H9 (cell line): ENCODE measurements at regions not wholly inside any gene's neighbourhood (a gene's known extent, or its start where the extent isn't known, plus 50 kb on each side); places are given as distances from the start of the nearest gene placed in this dataset.

Source experiments
- DNase-seq: peaks from one replicate; pipeline ENCODE4 v3.0.0-alpha.2; 2017
- H2AFZ ChIP-seq: one replicate; pipeline ENCODE4 v1.6.1; 2013; ENCODE audit warnings: mild to moderate bottlenecking, low read length, control low read depth, moderate library complexity
- H2AK5ac ChIP-seq: 2 replicates; pipeline ENCODE4 v1.6.1; 2013; ENCODE audit warnings: low read length, control low read depth, mixed read lengths; ENCODE audit not compliant: insufficient read length
- H2BK120ac ChIP-seq: one replicate; pipeline ENCODE4 v1.6.1; 2013; ENCODE audit warnings: low read depth, mild to moderate bottlenecking, low read length, control low read depth, inconsistent platforms; ENCODE audit not compliant: poor library complexity, severe bottlenecking
- H2BK12ac ChIP-seq: 2 replicates; pipeline ENCODE4 v1.6.1; 2013; ENCODE audit warnings: low read length, control low read depth, mixed read lengths, low read depth; ENCODE audit not compliant: insufficient read length
- H2BK15ac ChIP-seq: 2 replicates; pipeline ENCODE4 v1.6.1; 2013; ENCODE audit warnings: low read depth, low read length, control low read depth
- H2BK20ac ChIP-seq: one replicate; pipeline ENCODE4 v1.6.1; 2013; ENCODE audit warnings: low read depth, mild to moderate bottlenecking, low read length, control low read depth, inconsistent platforms; ENCODE audit not compliant: poor library complexity, severe bottlenecking
- H2BK5ac ChIP-seq: 2 replicates; pipeline ENCODE4 v1.6.1; 2013; ENCODE audit warnings: low read length, control low read depth, mixed read lengths; ENCODE audit not compliant: insufficient read length
- H3K14ac ChIP-seq: 2 replicates; pipeline ENCODE4 v1.6.1; 2013; ENCODE audit warnings: low read length, control low read depth; ENCODE audit not compliant: insufficient read depth
- H3K18ac ChIP-seq: 2 replicates; pipeline ENCODE4 v1.6.1; 2013; ENCODE audit warnings: low read depth, mild to moderate bottlenecking, mixed read lengths, low read length, control low read depth; ENCODE audit not compliant: insufficient read length
- H3K23ac ChIP-seq: 2 replicates; pipeline ENCODE4 v1.6.1; 2013; ENCODE audit warnings: low read length, control low read depth, mixed read lengths, low read depth; ENCODE audit not compliant: insufficient read length
- H3K23me2 ChIP-seq: 2 replicates; pipeline ENCODE4 v1.6.1; 2013; ENCODE audit warnings: low read depth, mild to moderate bottlenecking, mixed read lengths, low read length, control low read depth; ENCODE audit not compliant: insufficient read length, poor library complexity, severe bottlenecking
- H3K27ac ChIP-seq: 2 replicates; pipeline ENCODE4 v1.5.1; 2013; ENCODE audit warnings: low read length, control low read depth, mixed read lengths, low read depth; ENCODE audit not compliant: insufficient read length
- H3K27me3 ChIP-seq: 2 replicates; pipeline ENCODE4 v1.6.1; 2013; ENCODE audit warnings: low read length, control low read depth, inconsistent platforms; ENCODE audit not compliant: insufficient read depth
- H3K4ac ChIP-seq: 2 replicates; pipeline ENCODE4 v1.6.1; 2013; ENCODE audit warnings: low read depth, mild to moderate bottlenecking, control low read depth, inconsistent platforms, low read length, moderate library complexity
- H3K4me1 ChIP-seq: 2 replicates; pipeline ENCODE4 v1.6.1; 2013; ENCODE audit warnings: low read length, control low read depth, inconsistent platforms; ENCODE audit not compliant: insufficient read depth
- H3K4me2 ChIP-seq: 2 replicates; pipeline ENCODE4 v1.6.1; 2013; ENCODE audit warnings: low read length, control low read depth, mixed read lengths; ENCODE audit not compliant: insufficient read length, insufficient read depth
- H3K56ac ChIP-seq: 2 replicates; pipeline ENCODE4 v1.6.1; 2013; ENCODE audit warnings: low read depth, mild to moderate bottlenecking, mixed read lengths, low read length, control low read depth; ENCODE audit not compliant: insufficient read length
- H3K79me1 ChIP-seq: 2 replicates; pipeline ENCODE4 v1.6.1; 2013; ENCODE audit warnings: low read depth, mild to moderate bottlenecking, moderate library complexity, low read length, control low read depth, inconsistent platforms; ENCODE audit not compliant: insufficient read depth, poor library complexity, severe bottlenecking
- H3K79me2 ChIP-seq: 2 replicates; pipeline ENCODE4 v1.6.1; 2013; ENCODE audit warnings: low read length, control low read depth, inconsistent platforms; ENCODE audit not compliant: insufficient read depth
- H3K9ac ChIP-seq: 2 replicates; pipeline ENCODE4 v1.6.1; 2013; ENCODE audit warnings: low read length, control low read depth, mixed read lengths; ENCODE audit not compliant: insufficient read length; ENCODE audit errors: extremely low read depth
- H3K9me3 ChIP-seq: one replicate; pipeline ENCODE4 v1.6.1; 2013; ENCODE audit warnings: low read depth, low read length, inconsistent platforms; ENCODE audit not compliant: control insufficient read depth
- H3T11ph ChIP-seq: one replicate; pipeline ENCODE4 v1.6.1; 2013; ENCODE audit warnings: mild to moderate bottlenecking, low read length, control low read depth, inconsistent platforms
- H4K20me1 ChIP-seq: one replicate; pipeline ENCODE4 v1.6.1; 2013; ENCODE audit not compliant: control insufficient read depth, insufficient read length, insufficient read depth
- H4K5ac ChIP-seq: 2 replicates; pipeline ENCODE4 v1.6.1; 2013; ENCODE audit warnings: low read depth, mild to moderate bottlenecking, mixed read lengths, low read length, control low read depth; ENCODE audit not compliant: insufficient read length
- H4K8ac ChIP-seq: replicated peaks from 2 replicates; pipeline ENCODE4 v1.6.1; 2013; ENCODE audit warnings: low read length, control low read depth, mixed read lengths, low read depth; ENCODE audit not compliant: insufficient read length
- H4K91ac ChIP-seq: 2 replicates; pipeline ENCODE4 v1.6.1; 2013; ENCODE audit warnings: low read depth, mild to moderate bottlenecking, moderate library complexity, mixed read lengths, low read length, control low read depth; ENCODE audit not compliant: insufficient read length
- H3K27ac Mint-ChIP-seq, 3 experiments: 2 replicates in 2 of 3; 3 replicates in 1 of 3; pipeline ENCODE4 v1.8.0; 2020 to 2021; ENCODE audit warnings: mixed read lengths in 3 of 3, mild to moderate bottlenecking in 1 of 3, moderate library complexity in 1 of 3
- H3K27me3 Mint-ChIP-seq: 2 replicates; pipeline ENCODE4 v1.8.0; 2021; ENCODE audit warnings: low read depth, mild to moderate bottlenecking, moderate library complexity, mixed read lengths
- H3K36me3 Mint-ChIP-seq, 3 experiments: 2 replicates in 2 of 3; 3 replicates in 1 of 3; pipeline ENCODE4 v1.8.0; 2020 to 2021; ENCODE audit warnings: low read depth in 3 of 3, mixed read lengths in 3 of 3; ENCODE audit not compliant: insufficient read depth in 1 of 3
- H3K4me1 Mint-ChIP-seq, 2 experiments: 2 replicates each; pipeline ENCODE4 v1.8.0; 2020; ENCODE audit warnings: mixed read lengths in 2 of 2
- H3K4me3 Mint-ChIP-seq, 2 experiments: 2 replicates in 1 of 2; 3 replicates in 1 of 2; pipeline ENCODE4 v1.8.0; 2020 to 2021; ENCODE audit warnings: mild to moderate bottlenecking in 2 of 2, mixed read lengths in 2 of 2, moderate library complexity in 1 of 2
- H3K9me3 Mint-ChIP-seq, 2 experiments: 2 replicates in 1 of 2; 3 replicates in 1 of 2; pipeline ENCODE4 v1.8.0; 2020; ENCODE audit warnings: mild to moderate bottlenecking in 2 of 2, mixed read lengths in 2 of 2, moderate library complexity in 1 of 2
- CTCF ChIP-seq: fragments of 200-600 bp; sonication (generic); conservative IDR thresholded peaks from 3 replicates; pipeline ENCODE4 v1.8.0; 2021; ENCODE audit warnings: antibody characterized with exemption, mild to moderate bottlenecking
- WGBS: extraction: QIAGEN DNeasy Blood & Tissue Kit; methylation state at CpG from one replicate; pipeline ENCODE4 v1.1.7; 2013; ENCODE audit warnings: missing lambda C conversion rate, low lambda C conversion rate, mixed read lengths; ENCODE audit not compliant: insufficient read length; ENCODE audit errors: extremely low coverage; 5-methylcytosine and 5-hydroxymethylcytosine counted together

GRCh38 chr1:14037101-14037847, 337.3 kb downstream of the PRDM2 start:
- no peak overlapping the region for H3K27ac Mint-ChIP-seq
- H4K5ac ChIP-seq, result no peak overlapping the region

More at GRCh38 chr1:14037101-14037847, 337.3 kb downstream of the PRDM2 start:
- no peak overlapping the region for H3K4me3 Mint-ChIP-seq
- Histone ChIP-seq H3K27me3 (no peaks in the 10 kb centered on the region), H2BK5ac (no peak overlapping the region), H4K20me1 (no peaks in the 10 kb centered on the region), H2BK20ac (no peak overlapping the region), H2AK5ac (no peak overlapping the region), H3K9me3 (peaks cover 8% of the 10 kb centered on the region), H4K8ac (no peak overlapping the region), H3T11ph (no peak overlapping the region), H3K27ac (no peak overlapping the region), H2BK15ac (no peak overlapping the region), H3K23me2 (no peaks in the 10 kb centered on the region), H2BK12ac (no peak overlapping the region), H3K79me2 (no peaks in the 10 kb centered on the region), H3K4me1 (no peaks in the 10 kb centered on the region), H4K91ac (no peak overlapping the region), H3K14ac (no peak overlapping the region), H3K79me1 (no peaks in the 10 kb centered on the region), H3K23ac (no peak overlapping the region), H3K4me2 (no peak overlapping the region), H3K18ac (no peak overlapping the region), H3K56ac (no peak overlapping the region), H2BK120ac (no peak overlapping the region), H2AFZ (no peak overlapping the region), H3K9ac (no peak overlapping the region), H3K4ac (no peak overlapping the region)
- H3K36me3 Mint-ChIP-seq, result peaks cover 7 to 18% (median 18%) of the 10 kb centered on the region in 3 experiments; a peak in 6 of 7 replicates
- no CpG with 5 or more reads among the region's 6 CpGs for WGBS
- no peak for TF ChIP-seq CTCF
- H3K4me1 Mint-ChIP-seq, result peaks cover 6 to 7% of the 10 kb centered on the region in 2 experiments; a peak in 3 of 4 replicates
- peaks cover 28 to 30% of the 10 kb centered on the region in 2 experiments for H3K9me3 Mint-ChIP-seq
- peaks cover 13% of the 10 kb centered on the region for H3K27me3 Mint-ChIP-seq
- no peak for DNase-seq
